ENCODE measurements at regions not wholly inside any gene's neighbourhood (a gene's known extent, or its start where the extent isn't known, plus 50 kb on each side); places are given as distances from the start of the nearest gene placed in this dataset.
"Not testable (repeated sequence)": the region's sequence is repeated elsewhere in the genome, so short reads cannot be mapped to it uniquely, and the experiment has no call there.

DNA sequence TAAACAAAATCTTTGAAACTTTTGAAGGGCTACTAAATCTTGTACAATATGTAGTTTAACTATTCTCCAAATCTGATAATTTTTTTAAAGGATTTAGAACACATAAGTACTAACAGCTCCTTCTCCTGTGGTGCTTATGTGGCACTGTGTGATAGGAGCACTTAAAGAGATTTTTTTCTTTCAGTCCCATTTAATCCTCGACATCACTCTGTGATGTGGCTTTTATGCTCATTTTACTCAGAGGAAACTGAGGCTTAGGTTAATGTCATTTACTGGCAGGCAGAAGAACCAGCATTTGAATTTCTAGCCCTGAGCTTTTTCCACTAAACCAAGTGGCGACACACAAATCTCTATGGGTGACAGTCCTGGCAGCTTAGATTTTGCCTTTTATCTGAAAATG is 92.4 kb downstream of the SAMD9 start:
- Mint-ChIP-seq H3K4me1 (ENCODE audit: unreplicated experiment) (no peaks in the 10 kb centered on the region), H3K4me3 (no peak overlapping the region), H3K36me3 (no peaks in the 10 kb centered on the region), H3K27ac (no peak overlapping the region), H3K9me3 (peaks cover 4% of the 10 kb centered on the region), H3K27me3 (no peaks in the 10 kb centered on the region)
- TF ChIP-seq, protein P1, sequence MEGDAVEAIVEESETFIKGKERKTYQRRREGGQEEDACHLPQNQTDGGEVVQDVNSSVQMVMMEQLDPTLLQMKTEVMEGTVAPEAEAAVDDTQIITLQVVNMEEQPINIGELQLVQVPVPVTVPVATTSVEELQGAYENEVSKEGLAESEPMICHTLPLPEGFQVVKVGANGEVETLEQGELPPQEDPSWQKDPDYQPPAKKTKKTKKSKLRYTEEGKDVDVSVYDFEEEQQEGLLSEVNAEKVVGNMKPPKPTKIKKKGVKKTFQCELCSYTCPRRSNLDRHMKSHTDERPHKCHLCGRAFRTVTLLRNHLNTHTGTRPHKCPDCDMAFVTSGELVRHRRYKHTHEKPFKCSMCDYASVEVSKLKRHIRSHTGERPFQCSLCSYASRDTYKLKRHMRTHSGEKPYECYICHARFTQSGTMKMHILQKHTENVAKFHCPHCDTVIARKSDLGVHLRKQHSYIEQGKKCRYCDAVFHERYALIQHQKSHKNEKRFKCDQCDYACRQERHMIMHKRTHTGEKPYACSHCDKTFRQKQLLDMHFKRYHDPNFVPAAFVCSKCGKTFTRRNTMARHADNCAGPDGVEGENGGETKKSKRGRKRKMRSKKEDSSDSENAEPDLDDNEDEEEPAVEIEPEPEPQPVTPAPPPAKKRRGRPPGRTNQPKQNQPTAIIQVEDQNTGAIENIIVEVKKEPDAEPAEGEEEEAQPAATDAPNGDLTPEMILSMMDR (conservative IDR thresholded peaks at IDR 0.05): no peak
- DNase-seq (ENCODE audit: extremely low spot score, unreplicated experiment): no peak

DNA sequence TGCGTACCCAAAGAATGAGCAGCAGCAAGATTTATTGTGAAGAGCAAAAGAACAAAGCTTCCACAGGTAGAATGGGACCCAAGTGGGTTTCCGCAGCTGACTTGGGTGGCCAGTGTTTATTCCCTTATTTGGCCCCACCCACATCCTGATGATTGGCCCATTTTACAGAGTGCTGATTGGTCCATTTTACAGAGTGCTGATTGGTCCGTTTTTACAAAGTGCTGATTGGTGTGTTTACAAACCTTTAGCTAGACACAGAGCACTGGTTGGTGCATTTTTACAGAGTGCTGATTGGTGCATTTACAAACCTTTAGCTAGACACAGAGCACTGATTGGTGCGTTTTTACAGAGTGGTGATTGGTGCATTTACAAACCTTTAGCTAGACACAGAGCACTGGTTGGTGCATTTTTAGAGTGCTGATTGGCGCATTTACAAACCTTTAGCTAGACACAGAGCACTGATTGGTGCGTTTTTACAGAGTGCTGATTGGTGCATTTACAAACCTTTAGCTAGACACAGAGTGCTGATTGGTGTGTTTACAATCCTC is 94.8 kb downstream of the SAMD9 start:
- H3K27me3 Mint-ChIP-seq; H3K4me1 Mint-ChIP-seq (ENCODE audit: unreplicated experiment); H3K27ac Mint-ChIP-seq; H3K36me3 Mint-ChIP-seq; H3K9me3 Mint-ChIP-seq; H3K4me3 Mint-ChIP-seq; DNase-seq (ENCODE audit: extremely low spot score, unreplicated experiment): not testable (repeated sequence)

DNA sequence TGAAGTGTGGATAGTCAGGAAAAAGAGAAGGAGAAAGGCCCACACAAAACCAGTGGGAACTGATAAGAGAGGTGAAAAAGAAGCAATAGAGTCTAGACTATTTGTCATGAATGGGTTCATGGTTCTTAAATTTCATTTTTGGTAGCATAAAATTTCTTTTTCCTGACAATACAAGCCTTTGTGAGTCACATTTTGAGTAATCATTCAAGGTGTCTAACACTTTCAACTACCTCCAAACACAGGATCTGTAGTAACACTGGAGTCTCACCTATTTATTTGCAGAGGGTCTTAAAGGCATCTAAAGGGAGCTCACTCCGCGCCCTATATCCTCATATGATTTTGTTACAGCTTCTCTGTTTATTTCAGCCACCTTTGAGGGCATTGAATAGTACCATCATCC is 96.0 kb downstream of the SAMD9 start:
- H3K27ac Mint-ChIP-seq: no peak overlapping the region
- H3K4me1 Mint-ChIP-seq (ENCODE audit: unreplicated experiment): peaks cover 6% of the 10 kb centered on the region
- DNase-seq (ENCODE audit: extremely low spot score, unreplicated experiment): no peak
- no peaks in the 10 kb centered on the region for H3K27me3 Mint-ChIP-seq
- no peaks in the 10 kb centered on the region for H3K9me3 Mint-ChIP-seq
- H3K4me3 Mint-ChIP-seq: no peak overlapping the region
- H3K36me3 Mint-ChIP-seq: no peaks in the 10 kb centered on the region
- TF ChIP-seq, protein P1 (conservative IDR thresholded peaks at IDR 0.05): no peak

DNA sequence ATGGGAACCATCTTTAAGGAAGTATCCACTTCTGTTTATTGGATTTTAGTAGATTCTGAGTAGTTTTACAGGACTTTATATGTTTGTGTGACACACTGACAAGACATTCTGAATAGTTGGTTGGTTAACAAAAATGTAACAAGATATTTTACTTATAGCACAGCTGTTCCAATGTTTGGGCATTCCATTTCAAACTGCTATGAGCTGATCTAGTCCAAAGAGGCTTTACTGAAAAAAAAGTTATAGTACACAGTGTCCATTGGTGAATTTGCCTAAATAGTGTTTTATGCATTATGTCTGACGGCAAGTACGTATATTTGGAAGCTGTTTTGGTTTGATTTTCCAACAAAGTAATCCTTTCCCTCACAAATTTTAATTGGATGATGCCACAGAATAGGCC is 99.1 kb downstream of the SAMD9 start:
- Mint-ChIP-seq H3K9me3 (no peaks in the 10 kb centered on the region), H3K4me1 (ENCODE audit: unreplicated experiment) (peaks cover 26% of the 10 kb centered on the region), H3K27me3 (no peaks in the 10 kb centered on the region), H3K27ac (no peak overlapping the region), H3K4me3 (no peak overlapping the region), H3K36me3 (no peaks in the 10 kb centered on the region)
- DNase-seq (ENCODE audit: extremely low spot score, unreplicated experiment): no peak
- TF ChIP-seq, protein P1 (conservative IDR thresholded peaks at IDR 0.05): no peak

DNA sequence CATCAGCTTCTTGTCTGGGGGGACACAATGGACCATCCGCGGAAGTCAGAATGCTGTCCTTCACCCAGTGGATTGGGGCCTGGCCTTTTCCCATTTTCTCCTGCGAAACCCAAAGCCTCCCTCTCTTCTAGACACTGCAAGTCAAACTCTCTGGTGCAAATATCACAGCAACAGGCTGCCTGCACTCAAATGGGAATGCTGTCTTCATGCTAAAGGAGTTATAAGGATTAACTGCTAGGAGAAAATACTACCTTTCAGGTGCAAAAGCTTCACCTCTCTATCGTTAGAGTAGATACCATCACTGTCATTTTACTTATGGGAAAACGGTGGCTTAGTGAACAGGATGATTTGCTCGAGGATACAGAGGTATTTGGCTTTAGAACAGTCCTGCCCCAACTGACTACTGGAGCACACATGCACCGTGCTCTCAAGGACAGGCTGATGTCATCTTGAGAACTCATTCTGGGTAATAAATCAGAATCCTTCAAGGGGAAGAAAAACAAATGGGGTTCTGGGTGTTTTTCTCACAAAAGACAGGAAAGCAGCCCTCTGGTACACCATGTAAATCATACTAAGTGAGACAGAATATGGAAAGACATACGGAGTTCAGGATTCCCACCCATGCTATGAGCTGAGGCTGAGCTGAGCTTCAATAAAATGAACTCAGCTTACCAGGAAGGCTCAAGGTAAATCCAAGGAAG is 100.9 kb downstream of the SAMD9 start:
- DNase-seq (ENCODE audit: extremely low spot score, unreplicated experiment): no peak
- no peaks in the 10 kb centered on the region for H3K36me3 Mint-ChIP-seq
- TF ChIP-seq, protein P1 (conservative IDR thresholded peaks at IDR 0.05): no peak
- H3K9me3 Mint-ChIP-seq: no peaks in the 10 kb centered on the region
- peaks cover 26% of the 10 kb centered on the region for H3K4me1 Mint-ChIP-seq (ENCODE audit: unreplicated experiment)
- H3K4me3 Mint-ChIP-seq: no peak overlapping the region
- H3K27ac Mint-ChIP-seq: peak overlapping the region; percentile 53
- H3K27me3 Mint-ChIP-seq: no peaks in the 10 kb centered on the region

DNA sequence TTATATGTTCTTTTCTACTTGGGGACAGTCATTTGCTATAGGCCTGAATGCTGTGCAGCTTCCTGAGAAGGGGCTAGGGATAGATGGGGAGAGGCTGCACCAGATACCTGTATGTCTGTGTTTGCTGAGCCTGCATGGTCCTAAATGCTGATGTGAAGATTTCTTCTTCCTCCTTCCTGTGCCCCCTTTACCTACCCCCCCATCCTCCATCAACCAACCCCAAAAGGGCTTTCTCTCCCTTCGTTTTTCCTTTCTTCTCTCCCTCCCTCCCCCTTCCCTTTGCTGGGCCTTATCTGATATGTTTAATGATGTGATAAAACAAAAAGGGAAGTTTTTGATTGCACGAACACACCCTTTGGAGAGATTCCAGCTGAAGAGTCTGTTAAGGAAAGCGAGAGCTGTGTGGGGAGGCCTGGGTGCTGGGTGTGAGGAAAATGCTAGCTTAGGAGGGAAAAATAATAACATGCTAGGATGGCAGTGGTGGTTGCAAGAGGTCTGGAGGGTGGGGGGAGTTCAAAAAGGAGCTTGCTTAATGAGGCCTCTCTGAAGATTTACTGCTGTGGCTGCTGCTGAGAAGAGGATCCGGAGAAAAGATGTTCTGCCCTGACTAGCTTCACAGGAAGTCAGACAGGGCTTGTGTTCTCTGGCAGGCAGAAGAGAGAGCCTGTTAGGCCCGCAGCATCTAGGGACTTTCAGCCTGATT is 101.8 kb downstream of the SAMD9 start:
- Mint-ChIP-seq H3K27me3 (peaks cover 3% of the 10 kb centered on the region), H3K27ac (peak overlapping the region; percentile 53), H3K9me3 (no peaks in the 10 kb centered on the region), H3K4me3 (no peak overlapping the region), H3K36me3 (no peaks in the 10 kb centered on the region), H3K4me1 (ENCODE audit: unreplicated experiment) (peaks cover 26% of the 10 kb centered on the region)
- TF ChIP-seq, protein P1 (conservative IDR thresholded peaks at IDR 0.05): no peak
- no peak for DNase-seq (ENCODE audit: extremely low spot score, unreplicated experiment)
